Esophagus squamous epithelium (tissue), 4 donors: ENCODE measurements at regions not wholly inside any gene's neighbourhood (a gene's known extent, or its start where the extent isn't known, plus 50 kb on each side); places are given as distances from the start of the nearest gene placed in this dataset.

Experiments
- CTCF ChIP-seq, 6 experiments: fragments of 450-650 bp in 4 of 6; fragments of 200-600 bp in 2 of 6; sonication (generic) in 2 of 6; IDR thresholded peaks; one replicate each; pipeline ENCODE4 v1.5.1; 2016 to 2019; ENCODE audit warnings: antibody characterized with exemption in 6 of 6, mild to moderate bottlenecking in 4 of 6, moderate library complexity in 4 of 6
- POLR2A ChIP-seq, 4 donors: fragments of 450-650 bp; IDR thresholded peaks; one replicate each; pipeline ENCODE4 v1.6.1; 2017; ENCODE audit warnings: antibody characterized with exemption in 4 of 4, mild to moderate bottlenecking in 4 of 4, moderate library complexity in 3 of 4

GRCh38 chr14:42510071-42510470 is 903.4 kb downstream of the LRFN5 start:
- TF ChIP-seq CTCF (IDR thresholded peaks at IDR 0.05) (no peak), POLR2A (IDR thresholded peaks at IDR 0.05) (no peak)
